C4-2B (cell line): ENCODE measurements at regions not wholly inside any gene's neighbourhood (a gene's known extent, or its start where the extent isn't known, plus 50 kb on each side); places are given as distances from the start of the nearest gene placed in this dataset.

Experiments used
- H3K27ac ChIP-seq: fragments of 450-650 bp; 2 replicates; pipeline ENCODE4 v1.5.1; 2017
- CTCF ChIP-seq: fragments of 450-650 bp; conservative IDR thresholded peaks from 2 replicates; pipeline ENCODE4 v1.5.1; 2017; ENCODE audit warnings: mild to moderate bottlenecking
- ZFX ChIP-seq: fragments of 450-650 bp; IDR thresholded peaks from 2 replicates; pipeline ENCODE4 v1.6.1; 2017

- H3K27ac ChIP-seq: peak overlapping the region; percentile 99
These were observed 123.7 kb downstream of the C9orf50 start for GRCh38 chr9:129497005-129497812.

DNA sequence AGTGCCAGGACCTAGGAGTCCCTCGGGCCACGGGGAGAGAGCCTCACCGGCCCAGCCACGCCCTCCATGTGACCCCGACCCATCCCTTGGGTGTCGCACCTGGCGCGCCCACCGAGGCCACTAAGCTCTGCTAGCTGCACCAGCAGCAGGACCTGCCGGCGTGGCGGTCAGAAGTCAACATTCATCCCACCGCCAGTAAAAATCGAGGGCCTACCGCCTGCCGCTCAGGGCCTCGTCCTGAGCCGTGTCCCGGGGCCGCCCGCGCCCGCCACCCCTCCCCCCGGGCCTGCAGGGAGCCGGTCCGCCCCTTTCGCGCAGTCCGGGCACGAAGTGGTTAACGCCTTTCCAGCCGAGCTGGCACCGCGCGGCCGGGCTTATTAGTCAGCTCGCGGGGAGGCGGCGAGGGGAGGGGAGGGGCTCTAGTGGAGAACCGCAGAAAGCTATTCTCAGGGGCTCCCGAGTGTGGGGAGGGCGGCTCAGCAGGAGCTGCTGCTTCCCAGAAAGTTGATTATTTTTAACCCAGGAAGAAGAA, 124.4 kb downstream of the C9orf50 start:
- TF ChIP-seq CTCF (no peak), ZFX (peak; percentile 35; the same call in 1 of the 2 replicates)
- H3K27ac ChIP-seq: peak overlapping the region; percentile 99

More at GRCh38 chr9:129497005-129497812, 123.7 kb downstream of the C9orf50 start:
- TF ChIP-seq ZFX: no peak
- TF ChIP-seq CTCF: no peak

GRCh38 chr9:129495620-129496472, 125.1 kb downstream of the C9orf50 start:
- H3K27ac ChIP-seq: peak overlapping the region; percentile 99

GRCh38 chr9:129494113-129494789, 126.7 kb downstream of the C9orf50 start:
- TF ChIP-seq ZFX (no peak), CTCF (no peak)
- H3K27ac ChIP-seq: peak overlapping the region; percentile 99

More at GRCh38 chr9:129495620-129496472, 125.1 kb downstream of the C9orf50 start:
- TF ChIP-seq CTCF (no peak), ZFX (0 out of 2 replicates have a peak, but pooled peaks have one; percentile 60)

DNA sequence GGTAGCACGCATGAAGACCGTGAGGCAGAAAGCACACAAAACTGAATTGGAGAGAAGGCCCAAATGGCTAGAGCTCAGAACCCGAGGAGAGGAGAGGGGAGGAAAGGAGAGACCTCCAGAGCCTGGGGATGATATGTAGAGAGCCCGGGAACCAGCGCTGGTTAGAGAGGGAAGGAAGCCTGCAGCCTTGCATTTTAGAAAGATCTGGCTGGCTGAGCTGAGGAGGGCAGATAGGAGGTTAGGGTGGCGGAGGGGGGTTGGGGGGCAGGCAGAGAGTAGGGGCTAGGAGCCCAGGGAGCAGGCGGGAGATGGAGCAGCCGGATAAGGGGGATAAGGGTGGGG, 127.2 kb downstream of the C9orf50 start:
- peak overlapping the region; percentile 99 for H3K27ac ChIP-seq
- no peak for TF ChIP-seq ZFX
- no peak for TF ChIP-seq CTCF

GRCh38 chr9:129493002-129493705, 127.7 kb downstream of the C9orf50 start:
- no peak for TF ChIP-seq ZFX
- TF ChIP-seq CTCF: no peak
- peak overlapping the region; percentile 99 for H3K27ac ChIP-seq
